Common myeloid progenitor, CD34-positive (primary cell): ENCODE measurements at regions not wholly inside any gene's neighbourhood (a gene's known extent, or its start where the extent isn't known, plus 50 kb on each side); places are given as distances from the start of the nearest gene placed in this dataset.
"Not testable (repeated sequence)": the region's sequence is repeated elsewhere in the genome, so short reads cannot be mapped to it uniquely, and the experiment has no call there.

ENCODE experiments used
- CTCF ChIA-PET: fragments of 350-600 bp; sonication (Branson Sonifier 250); formaldehyde crosslinking; loops from one replicate; lab custom pipeline; 2021; ENCODE audit warnings: antibody characterized with exemption; lab: Charles Lee
- POLR2A ChIA-PET: fragments of 350-600 bp; sonication (Branson Sonifier 250); formaldehyde crosslinking; loops from one replicate; lab custom pipeline; 2021; ENCODE audit warnings: antibody characterized with exemption; lab: Charles Lee
- DNase-seq, 3 donors: peaks; one replicate each; pipeline versions ENCODE4 v3.0.0 to v3.0.0-alpha.2; 2013
- H3K27ac ChIP-seq, 2 experiments: 1 replicate in 1 of 2; 2 replicates in 1 of 2; pipeline ENCODE4 v1.7.0; 2013; ENCODE audit warnings: inconsistent platforms in 2 of 2, low read length in 2 of 2, mild to moderate bottlenecking in 2 of 2, low read depth in 1 of 2, moderate library complexity in 1 of 2; ENCODE audit not compliant: severe bottlenecking in 2 of 2, insufficient read depth in 1 of 2, poor library complexity in 1 of 2
- H3K27me3 ChIP-seq, 5 experiments: replicated peaks in 2 of 5; 1 replicate in 3 of 5; 2 replicates in 2 of 5; pipeline versions ENCODE4 v1.6.1 to v1.7.0; 2013; ENCODE audit warnings: low read length in 4 of 5, mild to moderate bottlenecking in 2 of 5, moderate library complexity in 2 of 5, inconsistent platforms in 1 of 5; ENCODE audit not compliant: insufficient read depth in 5 of 5, control insufficient read depth in 4 of 5
- H3K36me3 ChIP-seq, 4 experiments: 1 replicate in 2 of 4; 2 replicates in 2 of 4; pipeline versions ENCODE4 v1.6.1 to v1.7.0; 2013; ENCODE audit warnings: low read length in 3 of 4, control low read depth in 1 of 4, mild to moderate bottlenecking in 1 of 4; ENCODE audit not compliant: control insufficient read depth in 4 of 4, insufficient read depth in 4 of 4
- H3K4me1 ChIP-seq, 4 experiments: 1 replicate in 3 of 4; 2 replicates in 1 of 4; pipeline versions ENCODE4 v1.6.1 to v1.7.1; 2013; ENCODE audit warnings: low read length in 3 of 4, mild to moderate bottlenecking in 3 of 4, control low read depth in 1 of 4, inconsistent platforms in 1 of 4, moderate library complexity in 1 of 4; ENCODE audit not compliant: control insufficient read depth in 4 of 4, insufficient read depth in 4 of 4; ENCODE audit errors: control extremely low read depth in 1 of 4
- H3K4me3 ChIP-seq, 7 experiments: 1 replicate in 4 of 7; 2 replicates in 3 of 7; pipeline versions ENCODE4 v1.5.1 to v1.7.0; 2013; ENCODE audit warnings: mild to moderate bottlenecking in 7 of 7, low read length in 6 of 7, moderate library complexity in 6 of 7, inconsistent platforms in 2 of 7, low read depth in 2 of 7, control low read depth in 1 of 7; ENCODE audit not compliant: insufficient read depth in 4 of 7, control insufficient read depth in 1 of 7; ENCODE audit errors: extremely low read depth in 1 of 7
- H3K9me3 ChIP-seq, 5 experiments: 1 replicate in 4 of 5; 2 replicates in 1 of 5; pipeline versions ENCODE4 v1.6.1 to v1.7.1; 2013; ENCODE audit warnings: low read length in 4 of 5, mild to moderate bottlenecking in 2 of 5, inconsistent platforms in 1 of 5, low read depth in 1 of 5, moderate library complexity in 1 of 5; ENCODE audit not compliant: control insufficient read depth in 4 of 5, insufficient read depth in 2 of 5; ENCODE audit errors: control extremely low read depth in 1 of 5
- WGBS: methylation state at CpG from one replicate; pipeline ENCODE4 v1.1.5; 2013; ENCODE audit not compliant: insufficient coverage; 5-methylcytosine and 5-hydroxymethylcytosine counted together

DNA sequence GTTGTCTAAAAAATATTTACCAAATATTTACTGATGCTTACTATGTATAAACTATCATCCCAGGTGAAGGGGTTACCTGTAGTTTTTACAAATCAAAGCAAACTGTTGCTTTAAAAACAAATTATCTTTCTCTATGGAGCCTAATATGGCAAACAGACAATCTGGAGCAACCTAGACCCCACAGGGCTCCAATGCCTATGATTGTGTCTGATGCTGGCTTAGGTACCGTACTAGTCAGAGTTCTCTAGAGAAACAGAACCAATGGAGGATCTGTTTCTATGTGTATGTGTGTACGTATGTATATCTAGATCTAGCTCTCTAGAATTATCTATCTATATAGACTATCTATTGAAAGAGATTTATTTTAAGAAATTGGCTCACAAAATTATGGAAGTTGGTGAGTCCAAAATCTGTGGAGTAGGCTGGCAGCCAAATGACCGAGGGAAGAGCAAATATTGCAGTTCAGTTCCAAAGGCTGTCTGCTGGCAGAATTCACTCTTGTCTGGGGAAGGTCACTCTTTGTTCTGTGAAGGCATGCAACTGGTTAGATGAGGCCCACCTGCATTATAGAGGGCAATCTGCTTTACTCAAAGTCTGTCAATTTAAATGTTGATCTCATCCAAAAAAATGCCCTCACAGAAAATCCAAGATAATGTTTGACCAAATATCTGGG, 127.1 kb upstream of the ENPEP start:
- ChIA-PET CTCF (interaction anchor here (0.9 kb wide), 1 partner anchor 162 kb away, joined by 3 read pairs; no protein-coding TSS in a partner anchor), POLR2A (no interaction called here)
- Histone ChIP-seq H3K36me3 (no peaks in the 10 kb centered on the region), H3K4me1 (no peaks in the 10 kb centered on the region), H3K27ac (no peak overlapping the region), H3K9me3 (no peaks in the 10 kb centered on the region), H3K27me3 (peaks cover 0 to 2% (median 0%) of the 10 kb centered on the region in 5 experiments), H3K4me3 (no peak overlapping the region)
- no peak for DNase-seq
- 100% methylated on average over 1 of the region's 3 CpGs for WGBS

DNA sequence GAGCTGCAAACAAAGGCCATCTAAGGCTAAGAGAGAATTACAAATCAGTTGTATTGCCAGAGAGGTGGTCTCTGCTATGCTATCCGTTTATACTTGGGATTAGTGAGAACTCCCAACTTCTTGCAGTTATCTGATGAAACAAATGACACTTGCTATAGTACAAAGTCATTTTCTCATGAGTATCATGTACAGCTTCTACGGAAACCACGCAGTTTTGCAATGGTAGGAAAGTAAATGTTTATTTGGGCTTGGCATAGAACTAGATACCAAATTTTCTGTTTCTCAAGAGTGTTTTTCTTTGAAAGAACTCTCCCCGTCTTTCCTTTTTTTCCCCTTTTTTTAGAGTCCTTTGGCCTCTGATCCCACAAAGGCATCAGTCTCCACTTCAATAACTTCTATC, 128.2 kb upstream of the ENPEP start:
- Histone ChIP-seq H3K4me1 (no peaks in the 10 kb centered on the region), H3K4me3 (no peak overlapping the region), H3K27ac (no peak overlapping the region), H3K36me3 (no peaks in the 10 kb centered on the region), H3K27me3 (peaks cover 0 to 2% (median 0%) of the 10 kb centered on the region in 5 experiments), H3K9me3 (peaks cover 0 to 3% (median 0%) of the 10 kb centered on the region in 5 experiments)
- no peak for DNase-seq
- POLR2A ChIA-PET = no interaction called here
- CTCF ChIA-PET = no interaction called here
- WGBS = 75% methylated on average over 1 of the region's 4 CpGs

DNA sequence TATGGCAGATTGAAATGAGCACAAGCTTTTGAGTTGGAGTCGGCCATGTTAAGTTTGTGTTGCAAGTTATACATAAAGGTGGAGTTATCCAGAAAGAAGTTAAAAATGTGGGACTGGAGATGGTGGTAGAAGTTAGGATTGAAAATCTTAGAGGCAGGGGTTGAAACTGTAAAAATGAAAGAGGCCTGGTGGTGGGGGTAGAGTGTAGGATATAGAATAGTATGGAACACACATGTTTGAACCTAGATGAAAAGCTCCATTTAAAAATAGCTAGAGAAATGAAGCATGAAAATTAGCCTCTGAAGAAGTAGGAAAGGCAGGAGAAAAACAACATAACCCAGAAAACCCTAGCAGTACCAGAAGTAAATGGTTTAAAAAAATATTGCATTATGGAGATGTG, 131.8 kb upstream of the ENPEP start:
- CTCF ChIA-PET = interaction anchor here (0.7 to 3.5 kb wide), 17 partner anchors 9 to 345 kb away, joined by 3 to 35 read pairs (median 3); no protein-coding TSS in a partner anchor
- Histone ChIP-seq H3K9me3 (peaks cover 0 to 3% (median 2%) of the 10 kb centered on the region in 5 experiments), H3K27ac (no peak overlapping the region), H3K27me3 (peaks cover 0 to 1% (median 0%) of the 10 kb centered on the region in 5 experiments), H3K4me1 (no peaks in the 10 kb centered on the region), H3K36me3 (no peaks in the 10 kb centered on the region), H3K4me3 (no peak overlapping the region)
- DNase-seq = peak; percentile 11 to 33 (median 28)
- WGBS = 93% methylated on average over 1 of the region's 1 CpG
- POLR2A ChIA-PET = no interaction called here

DNA sequence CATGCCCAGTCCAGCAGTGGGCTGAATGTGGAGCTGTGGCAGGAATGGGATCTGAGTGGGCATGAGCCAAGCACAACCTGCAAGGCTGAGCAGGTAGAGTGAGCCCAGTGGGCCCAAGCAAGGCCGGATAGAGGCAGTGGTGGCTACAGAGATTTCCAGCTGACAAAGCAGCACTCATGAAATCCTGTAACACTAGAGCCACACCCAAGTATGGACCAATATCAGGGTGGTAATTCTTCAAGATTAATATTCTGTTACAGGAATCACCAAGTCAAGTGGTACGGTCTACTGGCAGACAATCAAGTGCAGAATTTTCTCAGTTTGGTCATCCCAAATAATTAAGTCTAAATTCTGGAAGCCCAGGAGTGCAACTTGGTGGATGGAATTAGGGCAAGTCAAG, 132.4 kb upstream of the ENPEP start:
- CTCF ChIA-PET = interaction anchor here (1.0 to 3.5 kb wide), 6 partner anchors 8 to 338 kb away, joined by 3 to 35 read pairs (median 8); no protein-coding TSS in a partner anchor
- POLR2A ChIA-PET = no interaction called here
- Histone ChIP-seq H3K4me1 (no peaks in the 10 kb centered on the region), H3K27me3 (peaks cover 0 to 1% (median 0%) of the 10 kb centered on the region in 5 experiments), H3K9me3 (peaks cover 0 to 3% (median 2%) of the 10 kb centered on the region in 5 experiments), H3K4me3 (no peak overlapping the region), H3K36me3 (no peaks in the 10 kb centered on the region), H3K27ac (no peak overlapping the region)
- WGBS = 97% methylated on average over 2 of the region's 2 CpGs
- DNase-seq = no peak

DNA sequence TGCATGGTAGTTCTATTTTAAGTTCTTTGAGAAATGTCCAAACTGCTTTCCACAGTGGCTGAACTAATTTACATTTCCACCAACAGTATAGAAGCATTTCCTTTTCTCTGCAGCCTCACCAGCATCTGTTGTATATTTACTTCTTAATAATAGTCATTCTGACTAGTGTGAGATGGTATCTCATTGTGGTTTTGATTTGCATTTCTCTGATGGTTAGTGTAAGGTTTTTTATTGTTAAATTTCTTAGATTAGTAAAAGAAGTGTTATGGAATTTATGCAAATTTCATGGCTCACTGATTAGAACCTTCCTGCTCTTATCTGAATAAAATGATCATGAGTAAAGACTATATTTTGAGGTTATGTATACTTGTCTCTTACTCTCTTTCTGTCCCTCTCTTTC, 134.8 kb upstream of the ENPEP start:
- CTCF ChIA-PET, DNase-seq, H3K4me3 ChIP-seq, H3K27me3 ChIP-seq, H3K4me1 ChIP-seq, H3K36me3 ChIP-seq, H3K9me3 ChIP-seq, H3K27ac ChIP-seq, POLR2A ChIA-PET: not testable (repeated sequence)

DNA sequence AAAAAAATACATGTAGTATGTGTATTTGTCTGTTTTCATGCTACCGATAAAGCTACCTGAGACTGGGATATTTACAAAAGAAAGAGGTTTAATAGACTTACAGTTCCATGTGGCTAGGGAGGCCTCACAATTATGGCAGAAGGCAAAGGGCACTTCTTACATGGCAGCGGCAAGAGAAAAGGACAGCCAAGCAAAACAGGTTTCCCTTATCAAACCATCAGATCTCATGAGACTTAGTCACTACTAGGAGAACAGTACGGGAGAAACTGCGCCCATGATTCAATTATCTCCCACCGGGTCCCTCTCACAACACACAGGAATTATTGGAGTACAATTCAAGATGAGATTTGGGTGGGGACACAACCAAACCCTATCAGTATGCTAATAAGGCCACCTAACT, 137.0 kb upstream of the ELOVL6 start:
- no peaks in the 10 kb centered on the region for H3K36me3 ChIP-seq
- no peaks in the 10 kb centered on the region for H3K9me3 ChIP-seq
- 93% methylated on average over 2 of the region's 5 CpGs for WGBS
- DNase-seq = no peak
- H3K27ac ChIP-seq = no peak overlapping the region
- H3K4me1 ChIP-seq = peaks cover 0 to 3% (median 0%) of the 10 kb centered on the region in 4 experiments
- POLR2A ChIA-PET = no interaction called here
- H3K27me3 ChIP-seq = no peaks in the 10 kb centered on the region
- CTCF ChIA-PET = no interaction called here
- H3K4me3 ChIP-seq = no peak overlapping the region

DNA sequence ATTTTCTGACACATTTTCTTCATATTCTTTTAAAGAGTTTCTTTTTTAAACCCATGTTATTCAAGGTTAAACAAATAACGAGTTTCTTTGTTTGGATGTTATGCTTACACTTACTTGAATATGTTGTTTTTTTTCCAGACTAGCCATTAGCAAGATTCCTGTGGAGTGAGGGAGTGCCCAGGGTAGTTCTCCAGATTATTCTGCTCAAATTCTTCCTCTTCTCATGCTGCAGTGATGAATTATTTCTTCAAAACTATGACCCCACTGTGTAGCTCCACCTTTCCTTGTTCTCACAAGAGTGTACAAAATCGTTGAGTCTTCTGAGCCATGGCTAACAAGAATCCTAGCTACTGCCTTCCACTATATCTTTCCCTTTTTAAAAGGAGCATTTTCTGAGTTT, 134.1 kb upstream of the ELOVL6 start:
- ChIA-PET POLR2A (no interaction called here), CTCF (no interaction called here)
- Histone ChIP-seq H3K27ac (no peak overlapping the region), H3K36me3 (no peaks in the 10 kb centered on the region), H3K27me3 (no peaks in the 10 kb centered on the region), H3K9me3 (peaks cover 0 to 5% (median 0%) of the 10 kb centered on the region in 5 experiments), H3K4me1 (peaks cover 0 to 3% (median 0%) of the 10 kb centered on the region in 4 experiments), H3K4me3 (no peak overlapping the region)
- DNase-seq = no peak
- 100% methylated on average over 2 of the region's 2 CpGs for WGBS
